B cell (primary cell): ENCODE measurements at regions not wholly inside any gene's neighbourhood (a gene's known extent, or its start where the extent isn't known, plus 50 kb on each side); places are given as distances from the start of the nearest gene placed in this dataset.

Source experiments
- ATAC-seq: fragments of 200-7000 bp; cut with Tn5 transposase; one replicate; pipeline ENCODE4 v1.10.0; 2021; ENCODE audit warnings: low read depth, mild to moderate bottlenecking, moderate number of reproducible peaks, moderate library complexity
- CTCF ChIA-PET: fragments of 350-600 bp; sonication (Branson Sonifier 250); formaldehyde crosslinking; loops from one replicate; lab custom pipeline; 2021; ENCODE audit warnings: antibody characterized with exemption, inconsistent platforms; lab: Charles Lee
- POLR2A ChIA-PET: fragments of 350-600 bp; sonication (Branson Sonifier 250); formaldehyde crosslinking; loops from one replicate; lab custom pipeline; 2021; ENCODE audit warnings: antibody characterized with exemption; lab: Charles Lee
- DNase-seq: peaks from one replicate; pipeline ENCODE4 v3.0.0; 2013
- H2AFZ ChIP-seq: 2 replicates; pipeline ENCODE4 v1.6.1; 2012; ENCODE audit warnings: mild to moderate bottlenecking, low read depth, low read length; ENCODE audit not compliant: insufficient read depth, poor library complexity, severe bottlenecking
- H3K27ac ChIP-seq, 2 donors: 1 replicate in 1 of 2; 2 replicates in 1 of 2; pipeline ENCODE4 v1.5.1; 2012 to 2013; ENCODE audit warnings: low read length in 2 of 2, mild to moderate bottlenecking in 2 of 2, moderate library complexity in 1 of 2
- H3K27me3 ChIP-seq, 4 experiments: fragments of 200-600 bp in 1 of 4; sonication (generic) in 1 of 4; replicated peaks in 1 of 4; 1 replicate in 2 of 4; 2 replicates in 2 of 4; pipeline versions ENCODE4 v1.6.1 to v1.7.0; 2013 to 2016; ENCODE audit warnings: low read length in 3 of 4, mild to moderate bottlenecking in 2 of 4, mixed read lengths in 1 of 4, moderate library complexity in 1 of 4; ENCODE audit not compliant: insufficient read depth in 4 of 4, control insufficient read depth in 3 of 4; ENCODE audit errors: control extremely low read depth in 1 of 4
- H3K36me3 ChIP-seq, 2 experiments: replicated peaks in 1 of 2; 1 replicate in 1 of 2; 2 replicates in 1 of 2; pipeline versions ENCODE4 v1.6.1 to v1.7.1; 2013; ENCODE audit warnings: low read length in 1 of 2; ENCODE audit not compliant: insufficient read depth in 2 of 2, control insufficient read depth in 1 of 2; ENCODE audit errors: control extremely low read depth in 1 of 2, extremely low read depth in 1 of 2
- H3K4me1 ChIP-seq, 2 donors: fragments of 200-600 bp in 1 of 2; sonication (generic) in 1 of 2; 1 replicate in 1 of 2; 2 replicates in 1 of 2; pipeline versions ENCODE4 v1.5.1 to v1.6.1; 2013 to 2017; ENCODE audit warnings: low read length in 2 of 2; ENCODE audit not compliant: control insufficient read depth in 2 of 2, insufficient read depth in 2 of 2
- H3K4me2 ChIP-seq: replicated peaks from 2 replicates; pipeline ENCODE3; 2012; ENCODE audit warnings: mild to moderate bottlenecking, low read depth, low read length; ENCODE audit not compliant: poor library complexity, severe bottlenecking
- H3K4me3 ChIP-seq, 5 experiments: fragments of 200-600 bp in 1 of 5; sonication (generic) in 1 of 5; 1 replicate in 3 of 5; 2 replicates in 2 of 5; pipeline versions ENCODE4 v1.5.1 to v1.7.0; 2011 to 2016; ENCODE audit warnings: low read length in 4 of 5, mild to moderate bottlenecking in 4 of 5, low read depth in 2 of 5, control low read depth in 1 of 5, moderate library complexity in 1 of 5; ENCODE audit not compliant: insufficient read depth in 1 of 5; ENCODE audit errors: control extremely low read depth in 1 of 5, extremely low read depth in 1 of 5
- H3K79me2 ChIP-seq: fragments of 200-600 bp; sonication (generic); one replicate; pipeline ENCODE4 v1.6.0; 2016; ENCODE audit warnings: low read length; ENCODE audit not compliant: control insufficient read depth, insufficient read depth
- H3K9ac ChIP-seq: fragments of 200-600 bp; sonication (generic); 2 replicates; pipeline ENCODE4 v1.6.1; 2017; ENCODE audit warnings: mild to moderate bottlenecking, low read length, moderate library complexity
- H3K9me3 ChIP-seq, 3 donors: one replicate each; pipeline versions ENCODE4 v1.6.1 to v1.7.1; 2013; ENCODE audit warnings: low read length in 2 of 3; ENCODE audit not compliant: control insufficient read depth in 2 of 3, insufficient read depth in 1 of 3; ENCODE audit errors: control extremely low read depth in 1 of 3
- H4K20me1 ChIP-seq: 2 replicates; pipeline ENCODE4 v1.6.0; 2012; ENCODE audit warnings: mild to moderate bottlenecking, low read length; ENCODE audit not compliant: insufficient read depth, control insufficient read depth, poor library complexity, severe bottlenecking
- H3K27ac Mint-ChIP-seq: one replicate; pipeline ENCODE4 v1.8.0; 2021; ENCODE audit warnings: mixed read lengths
- H3K27me3 Mint-ChIP-seq: one replicate; pipeline ENCODE4 v1.8.0; 2021; ENCODE audit warnings: mixed read lengths
- H3K4me1 Mint-ChIP-seq: one replicate; pipeline ENCODE4 v1.8.0; 2021; ENCODE audit warnings: mixed read lengths
- H3K4me3 Mint-ChIP-seq: one replicate; pipeline ENCODE4 v1.8.0; 2021; ENCODE audit warnings: mixed read lengths
- H3K9me3 Mint-ChIP-seq: one replicate; pipeline ENCODE4 v1.8.0; 2022; ENCODE audit warnings: mixed read lengths; ENCODE audit not compliant: insufficient read depth
- CTCF ChIP-seq: fragments of 200-600 bp; IDR thresholded peaks from one replicate; pipeline ENCODE4 v1.8.0; 2022; ENCODE audit warnings: antibody characterized with exemption, mild to moderate bottlenecking
- EZH2 ChIP-seq: IDR thresholded peaks from 2 replicates; pipeline ENCODE4 v1.6.1; 2012; ENCODE audit warnings: borderline replicate concordance, low read depth, mild to moderate bottlenecking, moderate library complexity, low read length; ENCODE audit not compliant: insufficient read depth, poor library complexity, severe bottlenecking
- WGBS: methylation state at CpG from one replicate; pipeline ENCODE4 v1.1.5; 2013; ENCODE audit warnings: missing lambda C conversion rate; ENCODE audit not compliant: insufficient coverage; 5-methylcytosine and 5-hydroxymethylcytosine counted together
- intact Hi-C: fragments of 100-400 bp; cut with micrococcal nuclease; formaldehyde crosslinking; loops from one replicate; pipeline ENCODE4 v1.10.0; 2022

- Histone ChIP-seq H3K4me1 (no peaks in the 10 kb centered on the region), H3K9ac (no peak overlapping the region), H3K79me2 (no peaks in the 10 kb centered on the region), H3K36me3 (no peaks in the 10 kb centered on the region), H3K4me2 (no peak overlapping the region), H3K9me3 (peaks cover 0 to 7% (median 0%) of the 10 kb centered on the region in 3 donors), H2AFZ (no peak overlapping the region), H3K4me3 (no peak overlapping the region), H4K20me1 (no peaks in the 10 kb centered on the region), H3K27ac (no peak overlapping the region), H3K27me3 (no peaks in the 10 kb centered on the region)
- Mint-ChIP-seq H3K9me3 (no peaks in the 10 kb centered on the region), H3K27ac (no peak overlapping the region), H3K4me3 (no peak overlapping the region), H3K27me3 (no peaks in the 10 kb centered on the region), H3K4me1 (no peaks in the 10 kb centered on the region)
- DNase-seq (no peak), ATAC-seq (no peak)
- ChIA-PET CTCF (no interaction called here), POLR2A (no interaction called here)
- intact Hi-C loops: no loop called here
- TF ChIP-seq CTCF (no peak), EZH2 (no peak)
- WGBS: no CpG with 5 or more reads among the region's 2 CpGs
Observed at GRCh38 chr2:84165256-84165655, 293.8 kb downstream of the SUCLG1 start.

- H3K9me3 Mint-ChIP-seq: peaks cover 3% of the 10 kb centered on the region
- POLR2A ChIA-PET: no interaction called here
Observed at GRCh38 chr2:84160453-84160852, 298.6 kb downstream of the SUCLG1 start.

More at GRCh38 chr2:84160453-84160852, 298.6 kb downstream of the SUCLG1 start:
- intact Hi-C loops: no loop called here
- CTCF ChIA-PET: no interaction called here
- no peaks in the 10 kb centered on the region for H3K79me2 ChIP-seq
- Mint-ChIP-seq H3K27ac (no peak overlapping the region), H3K27me3 (peaks cover 7% of the 10 kb centered on the region), H3K4me3 (no peak overlapping the region), H3K4me1 (no peaks in the 10 kb centered on the region)
- no peaks in the 10 kb centered on the region for H4K20me1 ChIP-seq
- no peak overlapping the region for H3K4me3 ChIP-seq
- no peaks in the 10 kb centered on the region for H3K36me3 ChIP-seq
- no peaks in the 10 kb centered on the region for H3K27me3 ChIP-seq
- peaks cover 0 to 2% (median 0%) of the 10 kb centered on the region in 3 donors for H3K9me3 ChIP-seq
- no peak overlapping the region for H3K27ac ChIP-seq
- H3K9ac ChIP-seq: no peak overlapping the region
- DNase-seq (no peak), ATAC-seq (no peak)
- H3K4me1 ChIP-seq: no peaks in the 10 kb centered on the region
- 100% methylated on average over 1 of the region's 1 CpG for WGBS
- no peak for TF ChIP-seq CTCF
- TF ChIP-seq EZH2: no peak
- no peak overlapping the region for H3K4me2 ChIP-seq
- no peak overlapping the region for H2AFZ ChIP-seq
